K562 (cell line): ENCODE measurements at regions not wholly inside any gene's neighbourhood (a gene's known extent, or its start where the extent isn't known, plus 50 kb on each side); places are given as distances from the start of the nearest gene placed in this dataset.

Experiments used
- DPF2 ChIP-seq: fragments of 450-650 bp; IDR thresholded peaks from 2 replicates; pipeline ENCODE4 v1.6.1; 2016
- EZH2 ChIP-seq: IDR thresholded peaks from 2 replicates; pipeline ENCODE4 v1.6.1; 2012; ENCODE audit warnings: low read depth, mild to moderate bottlenecking, inconsistent platforms, low read length, borderline replicate concordance
- MAZ ChIP-seq, 2 experiments: fragments of 450-650 bp in 1 of 2; sonication (generic) in 1 of 2; formaldehyde crosslinking; IDR thresholded peaks in 1 of 2; conservative IDR thresholded peaks in 1 of 2; 2 replicates each; pipeline versions ENCODE4 v1.4.0 to v1.5.0; 2020; ENCODE audit warnings: mild to moderate bottlenecking in 1 of 2, missing genetic modification reagents in 1 of 2
- MCM5 ChIP-seq: fragments of 450-650 bp; IDR thresholded peaks from 2 replicates; pipeline ENCODE4 v1.6.1; 2016; ENCODE audit warnings: low read depth
- ZBTB1 ChIP-seq: sonication (generic); formaldehyde crosslinking; IDR thresholded peaks from 2 replicates; pipeline ENCODE4 v1.8.1; 2023; ENCODE audit warnings: missing genetic modification reagents, low read depth, mild to moderate bottlenecking, borderline replicate concordance
- ZNF232 ChIP-seq: sonication (generic); formaldehyde crosslinking; IDR thresholded peaks from 2 replicates; pipeline ENCODE4 v1.8.0; 2022; ENCODE audit warnings: mild to moderate bottlenecking, missing genetic modification reagents
- TF ChIP-seq, protein P1 (sequence below): fragments of 250-450 bp; sonication (Bioruptor Pico); IDR thresholded peaks from 2 replicates; pipeline ENCODE4 v1.4.0; 2020
- TF ChIP-seq, protein P2 (sequence below): sonication (generic); formaldehyde crosslinking; IDR thresholded peaks from 2 replicates; pipeline ENCODE4 v1.8.1; 2023; ENCODE audit warnings: mild to moderate bottlenecking, missing genetic modification reagents, moderate library complexity
- TF ChIP-seq, protein P3 (sequence below): fragments of 250-450 bp; sonication (Bioruptor Pico); IDR thresholded peaks from 2 replicates; pipeline ENCODE4 v1.8.0; 2022; ENCODE audit warnings: moderate library complexity, mild to moderate bottlenecking, inconsistent platforms
- TF ChIP-seq, protein P4 (sequence below): fragments of 250-450 bp; sonication (Bioruptor Pico); IDR thresholded peaks from 2 replicates; pipeline ENCODE4 v1.8.0; 2021; ENCODE audit warnings: borderline replicate concordance, mild to moderate bottlenecking, moderate library complexity; ENCODE audit not compliant: poor library complexity, severe bottlenecking

DNA sequence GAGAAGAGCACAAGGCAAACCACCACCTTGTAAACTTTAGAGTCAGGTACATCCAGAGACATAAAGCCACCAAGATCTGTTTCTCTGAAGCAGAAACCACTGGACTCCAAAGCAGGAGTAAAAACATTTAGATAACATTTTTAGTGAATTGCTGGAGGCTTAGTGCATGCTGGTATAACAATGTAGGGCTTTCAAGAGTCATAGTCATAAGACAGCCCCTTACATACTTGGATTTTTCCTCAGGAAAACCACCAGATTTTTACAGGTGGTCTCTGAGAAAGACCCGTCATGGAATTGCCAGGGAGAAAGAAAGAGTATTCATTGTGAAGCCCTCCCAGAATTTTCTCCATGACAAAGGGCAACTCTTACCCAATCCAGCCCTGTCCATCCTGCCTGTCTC, 434.5 kb upstream of the NAALADL2 start (continued):
- TF ChIP-seq, protein P1, sequence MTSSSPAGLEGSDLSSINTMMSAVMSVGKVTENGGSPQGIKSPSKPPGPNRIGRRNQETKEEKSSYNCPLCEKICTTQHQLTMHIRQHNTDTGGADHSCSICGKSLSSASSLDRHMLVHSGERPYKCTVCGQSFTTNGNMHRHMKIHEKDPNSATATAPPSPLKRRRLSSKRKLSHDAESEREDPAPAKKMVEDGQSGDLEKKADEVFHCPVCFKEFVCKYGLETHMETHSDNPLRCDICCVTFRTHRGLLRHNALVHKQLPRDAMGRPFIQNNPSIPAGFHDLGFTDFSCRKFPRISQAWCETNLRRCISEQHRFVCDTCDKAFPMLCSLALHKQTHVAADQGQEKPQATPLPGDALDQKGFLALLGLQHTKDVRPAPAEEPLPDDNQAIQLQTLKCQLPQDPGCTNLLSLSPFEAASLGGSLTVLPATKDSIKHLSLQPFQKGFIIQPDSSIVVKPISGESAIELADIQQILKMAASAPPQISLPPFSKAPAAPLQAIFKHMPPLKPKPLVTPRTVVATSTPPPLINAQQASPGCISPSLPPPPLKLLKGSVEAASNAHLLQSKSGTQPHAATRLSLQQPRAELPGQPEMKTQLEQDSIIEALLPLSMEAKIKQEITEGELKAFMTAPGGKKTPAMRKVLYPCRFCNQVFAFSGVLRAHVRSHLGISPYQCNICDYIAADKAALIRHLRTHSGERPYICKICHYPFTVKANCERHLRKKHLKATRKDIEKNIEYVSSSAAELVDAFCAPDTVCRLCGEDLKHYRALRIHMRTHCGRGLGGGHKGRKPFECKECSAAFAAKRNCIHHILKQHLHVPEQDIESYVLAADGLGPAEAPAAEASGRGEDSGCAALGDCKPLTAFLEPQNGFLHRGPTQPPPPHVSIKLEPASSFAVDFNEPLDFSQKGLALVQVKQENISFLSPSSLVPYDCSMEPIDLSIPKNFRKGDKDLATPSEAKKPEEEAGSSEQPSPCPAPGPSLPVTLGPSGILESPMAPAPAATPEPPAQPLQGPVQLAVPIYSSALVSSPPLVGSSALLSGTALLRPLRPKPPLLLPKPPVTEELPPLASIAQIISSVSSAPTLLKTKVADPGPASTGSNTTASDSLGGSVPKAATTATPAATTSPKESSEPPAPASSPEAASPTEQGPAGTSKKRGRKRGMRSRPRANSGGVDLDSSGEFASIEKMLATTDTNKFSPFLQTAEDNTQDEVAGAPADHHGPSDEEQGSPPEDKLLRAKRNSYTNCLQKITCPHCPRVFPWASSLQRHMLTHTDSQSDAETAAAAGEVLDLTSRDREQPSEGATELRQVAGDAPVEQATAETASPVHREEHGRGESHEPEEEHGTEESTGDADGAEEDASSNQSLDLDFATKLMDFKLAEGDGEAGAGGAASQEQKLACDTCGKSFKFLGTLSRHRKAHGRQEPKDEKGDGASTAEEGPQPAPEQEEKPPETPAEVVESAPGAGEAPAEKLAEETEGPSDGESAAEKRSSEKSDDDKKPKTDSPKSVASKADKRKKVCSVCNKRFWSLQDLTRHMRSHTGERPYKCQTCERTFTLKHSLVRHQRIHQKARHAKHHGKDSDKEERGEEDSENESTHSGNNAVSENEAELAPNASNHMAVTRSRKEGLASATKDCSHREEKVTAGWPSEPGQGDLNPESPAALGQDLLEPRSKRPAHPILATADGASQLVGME (CRISPR knock-in tag) = no peak
- TF ChIP-seq, protein P2, sequence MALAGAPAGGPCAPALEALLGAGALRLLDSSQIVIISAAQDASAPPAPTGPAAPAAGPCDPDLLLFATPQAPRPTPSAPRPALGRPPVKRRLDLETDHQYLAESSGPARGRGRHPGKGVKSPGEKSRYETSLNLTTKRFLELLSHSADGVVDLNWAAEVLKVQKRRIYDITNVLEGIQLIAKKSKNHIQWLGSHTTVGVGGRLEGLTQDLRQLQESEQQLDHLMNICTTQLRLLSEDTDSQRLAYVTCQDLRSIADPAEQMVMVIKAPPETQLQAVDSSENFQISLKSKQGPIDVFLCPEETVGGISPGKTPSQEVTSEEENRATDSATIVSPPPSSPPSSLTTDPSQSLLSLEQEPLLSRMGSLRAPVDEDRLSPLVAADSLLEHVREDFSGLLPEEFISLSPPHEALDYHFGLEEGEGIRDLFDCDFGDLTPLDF (CRISPR knock-in tag) = no peak
- TF ChIP-seq, protein P3, sequence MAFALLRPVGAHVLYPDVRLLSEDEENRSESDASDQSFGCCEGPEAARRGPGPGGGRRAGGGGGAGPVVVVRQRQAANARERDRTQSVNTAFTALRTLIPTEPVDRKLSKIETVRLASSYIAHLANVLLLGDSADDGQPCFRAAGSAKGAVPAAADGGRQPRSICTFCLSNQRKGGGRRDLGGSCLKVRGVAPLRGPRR (CRISPR knock-in tag) = no peak
- no peak for TF ChIP-seq ZBTB1 (CRISPR knock-in tag)
- TF ChIP-seq EZH2 = no peak
- TF ChIP-seq DPF2 = no peak
- no peak for TF ChIP-seq MCM5
- TF ChIP-seq, protein P4, sequence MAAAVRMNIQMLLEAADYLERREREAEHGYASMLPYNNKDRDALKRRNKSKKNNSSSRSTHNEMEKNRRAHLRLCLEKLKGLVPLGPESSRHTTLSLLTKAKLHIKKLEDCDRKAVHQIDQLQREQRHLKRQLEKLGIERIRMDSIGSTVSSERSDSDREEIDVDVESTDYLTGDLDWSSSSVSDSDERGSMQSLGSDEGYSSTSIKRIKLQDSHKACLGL (CRISPR knock-in tag) = no peak
- TF ChIP-seq MAZ (CRISPR knock-in tag; conservative IDR thresholded peaks at IDR 0.05 in 1 of 2, IDR thresholded peaks at IDR 0.05 in 1 of 2) = no peak
- no peak for TF ChIP-seq ZNF232 (CRISPR knock-in tag)
